Spleen (tissue), 11 donors: ENCODE measurements at regions not wholly inside any gene's neighbourhood (a gene's known extent, or its start where the extent isn't known, plus 50 kb on each side); places are given as distances from the start of the nearest gene placed in this dataset.

ENCODE experiments used
- DNase-seq: peaks from one replicate; pipeline ENCODE4 v3.0.0-alpha.2; 2020
- H3K27ac ChIP-seq, 8 donors: fragments of 200-600 bp; sonication (generic) in 7 of 8; 1 replicate in 4 of 8; 2 replicates in 4 of 8; pipeline versions ENCODE4 v1.5.0 to v1.8.0; 2016 to 2021; ENCODE audit warnings: inconsistent platforms in 4 of 8, mild to moderate bottlenecking in 4 of 8, moderate library complexity in 1 of 8
- H3K27me3 ChIP-seq, 7 donors: fragments of 200-600 bp; sonication (generic) in 6 of 7; replicated peaks in 1 of 7; 1 replicate in 4 of 7; 2 replicates in 3 of 7; pipeline versions ENCODE4 v1.5.0 to v1.8.0; 2016 to 2021; ENCODE audit warnings: inconsistent platforms in 3 of 7, mild to moderate bottlenecking in 1 of 7
- H3K36me3 ChIP-seq, 6 donors: fragments of 200-600 bp; sonication (generic) in 5 of 6; 1 replicate in 4 of 6; 2 replicates in 2 of 6; pipeline versions ENCODE4 v1.5.0 to v1.8.0; 2016 to 2021; ENCODE audit warnings: inconsistent platforms in 2 of 6
- H3K4me1 ChIP-seq, 6 donors: fragments of 200-600 bp; sonication (generic) in 5 of 6; 1 replicate in 3 of 6; 2 replicates in 3 of 6; pipeline versions ENCODE4 v1.5.0 to v1.8.0; 2016 to 2021; ENCODE audit warnings: inconsistent platforms in 3 of 6
- H3K4me3 ChIP-seq, 8 donors: fragments of 200-600 bp; sonication (generic) in 7 of 8; 1 replicate in 4 of 8; 2 replicates in 4 of 8; pipeline versions ENCODE4 v1.5.0 to v1.8.0; 2016 to 2021; ENCODE audit warnings: inconsistent platforms in 4 of 8, mild to moderate bottlenecking in 4 of 8, moderate library complexity in 2 of 8
- H3K9me3 ChIP-seq, 8 donors: fragments of 200-600 bp; sonication (generic) in 7 of 8; 1 replicate in 4 of 8; 2 replicates in 4 of 8; pipeline versions ENCODE4 v1.5.0 to v1.8.0; 2016 to 2021; ENCODE audit warnings: inconsistent platforms in 4 of 8
- CTCF ChIP-seq, 11 experiments: fragments of 200-600 bp in 7 of 11; fragments of 450-650 bp in 4 of 11; sonication (generic) in 4 of 11; IDR thresholded peaks in 8 of 11; conservative IDR thresholded peaks in 3 of 11; 1 replicate in 7 of 11; 2 replicates in 4 of 11; pipeline versions ENCODE4 v1.4.0 to v1.8.0; 2016 to 2021; ENCODE audit warnings: antibody characterized with exemption in 11 of 11, inconsistent platforms in 4 of 11, mild to moderate bottlenecking in 1 of 11
- POLR2A ChIP-seq, 3 donors: fragments of 450-650 bp; IDR thresholded peaks; one replicate each; pipeline ENCODE4 v1.5.1; 2017; ENCODE audit warnings: antibody characterized with exemption in 3 of 3, mild to moderate bottlenecking in 1 of 3
- POLR2AphosphoS5 ChIP-seq, 3 donors: sonication (generic); formaldehyde crosslinking; IDR thresholded peaks; one replicate each; pipeline ENCODE4 v1.5.1; 2017; ENCODE audit warnings: antibody characterized with exemption in 3 of 3
- WGBS, 5 donors: extraction: QIAGEN DNeasy Blood & Tissue Kit in 3 of 5; methylation state at CpG; one replicate each; pipeline versions ENCODE4 v1.1.5 to v1.1.7; 2013 to 2018; 5-methylcytosine and 5-hydroxymethylcytosine counted together
- intact Hi-C: fragments of 100-400 bp; cut with DNase I; formaldehyde crosslinking; loops from one replicate; pipeline ENCODE4 v1.15.0; 2023; ENCODE audit warnings: low total_unique reads
- donor health status: healthy with polysubstance abuse.
- donor health status: DM: no; HTN: no; CAD: no; lungs with moderate emphysema.
- donor health status: DM: no; HTN: no; CAD: no.
- donor health status: Bipolar disorder and iron deficiency.
- donor health status: healthy.
- donor health status: DM: no; HTN: no; CAD: no.
- donor health status: DM: yes; HTN: yes; CAD: no.

- H3K4me3 ChIP-seq: no peak overlapping the region
- intact Hi-C loops: no loop called here
- no peak overlapping the region for H3K27ac ChIP-seq
- no peaks in the 10 kb centered on the region for H3K4me1 ChIP-seq
- no peaks in the 10 kb centered on the region for H3K27me3 ChIP-seq
- no peak for TF ChIP-seq POLR2A (IDR thresholded peaks at IDR 0.05)
- TF ChIP-seq CTCF (IDR thresholded peaks at IDR 0.05 in 8 of 11, conservative IDR thresholded peaks at IDR 0.05 in 3 of 11): no peak
- TF ChIP-seq POLR2AphosphoS5 (IDR thresholded peaks at IDR 0.05): no peak
- 52 to 74% (median 69%) methylated on average over 2 of the region's 2 CpGs for WGBS, 5 donors
- no peak for DNase-seq
- peaks cover 0 to 9% (median 0%) of the 10 kb centered on the region in 8 donors for H3K9me3 ChIP-seq
- no peaks in the 10 kb centered on the region for H3K36me3 ChIP-seq
Observed at GRCh38 chr14:81805785-81806184, 272.1 kb upstream of the SEL1L start.

- no peaks in the 10 kb centered on the region for H3K36me3 ChIP-seq
- peaks cover 0 to 9% (median 0%) of the 10 kb centered on the region in 8 donors for H3K9me3 ChIP-seq
- H3K27me3 ChIP-seq: no peaks in the 10 kb centered on the region
- no peak for DNase-seq
- 67 to 82% (median 77%) methylated on average over 7 of the region's 7 CpGs for WGBS, 5 donors
- intact Hi-C loops: no loop called here
- H3K27ac ChIP-seq: no peak overlapping the region
- no peaks in the 10 kb centered on the region for H3K4me1 ChIP-seq
- no peak overlapping the region for H3K4me3 ChIP-seq
- no peak for TF ChIP-seq POLR2AphosphoS5 (IDR thresholded peaks at IDR 0.05)
- TF ChIP-seq POLR2A (IDR thresholded peaks at IDR 0.05): no peak
- TF ChIP-seq CTCF (IDR thresholded peaks at IDR 0.05 in 8 of 11, conservative IDR thresholded peaks at IDR 0.05 in 3 of 11): no peak
Observed at GRCh38 chr14:81811705-81812269, 278.1 kb upstream of the SEL1L start.

GRCh38 chr14:81818271-81818670, 284.6 kb upstream of the SEL1L start:
- no peaks in the 10 kb centered on the region for H3K4me1 ChIP-seq
- TF ChIP-seq POLR2AphosphoS5 (IDR thresholded peaks at IDR 0.05) (no peak), CTCF (IDR thresholded peaks at IDR 0.05 in 8 of 11, conservative IDR thresholded peaks at IDR 0.05 in 3 of 11) (no peak), POLR2A (IDR thresholded peaks at IDR 0.05) (no peak)
- H3K27ac ChIP-seq: no peak overlapping the region
- peaks cover 0 to 26% (median 13%) of the 10 kb centered on the region in 8 donors for H3K9me3 ChIP-seq
- H3K27me3 ChIP-seq: no peaks in the 10 kb centered on the region
- intact Hi-C loops: no loop called here
- 50 to 74% (median 64%) methylated on average over 1 of the region's 1 CpG for WGBS, 5 donors
- DNase-seq: no peak
- no peak overlapping the region for H3K4me3 ChIP-seq
- no peaks in the 10 kb centered on the region for H3K36me3 ChIP-seq

GRCh38 chr14:81819344-81819743, 285.7 kb upstream of the SEL1L start:
- DNase-seq: no peak
- 51 to 63% (median 55%) methylated on average over 5 of the region's 5 CpGs for WGBS, 5 donors
- Histone ChIP-seq H3K36me3 (no peaks in the 10 kb centered on the region), H3K9me3 (peaks cover 0 to 26% (median 13%) of the 10 kb centered on the region in 8 donors), H3K27me3 (no peaks in the 10 kb centered on the region), H3K27ac (no peak overlapping the region), H3K4me1 (no peaks in the 10 kb centered on the region), H3K4me3 (no peak overlapping the region)
- intact Hi-C loops: no loop called here
- TF ChIP-seq POLR2AphosphoS5 (IDR thresholded peaks at IDR 0.05): no peak
- TF ChIP-seq POLR2A (IDR thresholded peaks at IDR 0.05): no peak
- no peak for TF ChIP-seq CTCF (IDR thresholded peaks at IDR 0.05 in 8 of 11, conservative IDR thresholded peaks at IDR 0.05 in 3 of 11)
